Right lobe of liver (tissue), 4 donors: ENCODE measurements at regions not wholly inside any gene's neighbourhood (a gene's known extent, or its start where the extent isn't known, plus 50 kb on each side); places are given as distances from the start of the nearest gene placed in this dataset.

Experiments used
- CTCF ChIP-seq, 4 donors: fragments of 200-600 bp in 3 of 4; fragments of 450-650 bp in 1 of 4; IDR thresholded peaks; one replicate each; pipeline versions ENCODE4 v1.5.1 to v1.8.0; 2016 to 2022; ENCODE audit warnings: antibody characterized with exemption in 4 of 4, mild to moderate bottlenecking in 2 of 4
- POLR2A ChIP-seq: fragments of 450-650 bp; IDR thresholded peaks from one replicate; pipeline ENCODE4 v1.6.1; 2017; ENCODE audit warnings: antibody characterized with exemption, mild to moderate bottlenecking
- donor health status: DM: no; HTN: no; CAD: no.
- donor health status: DM: no; HTN: no; CAD: no.
- donor health status: DM: no; HTN: yes; CAD: no.

DNA sequence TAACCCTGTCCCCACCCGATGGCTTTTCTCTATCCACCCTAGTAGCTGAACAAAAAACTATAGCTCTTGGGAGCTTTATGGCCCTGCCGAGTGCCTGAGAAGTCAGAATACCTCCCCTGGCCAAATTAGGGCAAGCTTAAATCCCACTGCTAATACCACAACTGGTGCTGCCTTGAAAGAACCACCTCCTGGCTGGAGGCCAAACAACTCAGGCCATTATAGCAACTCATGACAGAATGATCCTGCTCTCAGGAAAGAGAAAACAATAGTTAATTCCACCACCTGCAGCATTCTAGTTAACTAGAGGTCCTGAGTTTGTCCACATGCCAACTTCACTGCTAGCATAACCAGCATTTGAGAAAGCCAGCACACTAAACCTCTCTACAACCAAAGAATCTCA is 123.2 kb downstream of the RTP4 start:
- TF ChIP-seq CTCF (IDR thresholded peaks at IDR 0.05) (no peak), POLR2A (no peak)
